ENCODE measurements at regions not wholly inside any gene's neighbourhood (a gene's known extent, or its start where the extent isn't known, plus 50 kb on each side); places are given as distances from the start of the nearest gene placed in this dataset.

GRCh38 chr22:47230251-47230650 is 467.8 kb downstream of the TBC1D22A start:
- no peak for DNase-seq

DNA sequence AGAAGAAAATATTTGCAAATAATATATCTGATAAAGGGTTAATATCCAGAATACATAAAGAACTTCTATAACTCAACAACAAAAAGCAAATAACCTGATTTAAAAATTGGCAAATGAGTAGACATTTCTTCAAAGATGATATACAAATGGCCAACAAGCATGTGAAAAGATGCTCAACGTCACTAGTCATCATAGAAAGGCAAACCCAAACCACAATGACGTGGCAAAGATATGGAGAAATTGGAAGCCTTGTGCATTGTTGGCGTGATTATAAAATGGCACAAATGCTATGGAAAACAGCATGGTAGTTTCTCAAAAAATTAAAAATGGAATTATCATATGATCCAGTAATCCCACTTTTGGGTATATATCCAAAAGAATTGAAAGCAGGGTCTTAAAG is 466.3 kb downstream of the TBC1D22A start:
- no peak for DNase-seq

- no peak for DNase-seq
Observed at GRCh38 chr22:47225931-47226633, 463.6 kb downstream of the TBC1D22A start.

DNA sequence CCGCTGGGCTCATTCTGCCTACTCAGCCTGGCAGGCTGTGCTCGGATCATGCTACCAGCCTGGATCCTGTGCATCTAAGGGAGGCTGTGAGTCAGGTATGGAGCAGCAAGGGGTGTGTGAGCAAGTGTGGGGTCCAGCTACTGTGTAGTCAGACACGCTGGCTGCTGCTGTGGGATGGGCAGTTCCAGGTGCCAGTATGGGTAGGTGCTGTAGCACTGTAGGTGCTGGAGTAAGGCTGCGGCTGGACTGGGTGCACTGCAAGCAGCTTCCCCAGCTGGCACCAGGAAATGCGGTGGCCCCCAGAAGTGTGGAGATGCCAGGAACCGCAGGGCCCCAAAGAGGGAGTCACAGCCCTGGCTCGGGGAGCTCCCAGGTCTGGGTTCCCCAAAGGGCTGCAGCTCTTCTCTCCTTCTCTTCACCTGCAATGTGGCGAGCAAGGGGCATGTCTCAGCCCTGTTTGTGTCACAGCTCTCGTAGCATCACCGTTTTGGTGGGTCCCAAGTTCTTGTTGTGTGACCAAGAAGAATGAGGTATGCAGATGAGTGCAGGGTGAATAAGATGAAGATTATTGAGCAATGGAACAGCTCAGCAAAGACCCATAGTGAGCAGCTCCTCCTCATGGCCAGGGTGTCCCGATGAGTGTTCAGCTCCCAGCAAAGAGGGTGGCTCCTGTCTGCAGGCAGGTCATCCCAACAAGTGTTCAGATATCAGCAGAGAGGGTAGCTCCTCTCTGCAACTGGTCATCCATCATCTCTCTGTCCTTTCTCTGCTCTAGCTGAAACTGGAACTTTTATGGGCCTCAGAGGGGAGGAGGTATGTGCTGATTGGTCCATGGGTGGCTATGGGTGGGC is 462.9 kb downstream of the TBC1D22A start:
- no peak for DNase-seq
